GM21723 (cell line): ENCODE measurements at regions not wholly inside any gene's neighbourhood (a gene's known extent, or its start where the extent isn't known, plus 50 kb on each side); places are given as distances from the start of the nearest gene placed in this dataset.

ENCODE experiments used
- ATAC-seq: cut with Tn5 transposase; IDR thresholded peaks from one replicate; pipeline ENCODE4 v1.9.1; 2021; ENCODE audit warnings: mild to moderate bottlenecking, moderate library complexity; ENCODE audit not compliant: unreplicated experiment

DNA sequence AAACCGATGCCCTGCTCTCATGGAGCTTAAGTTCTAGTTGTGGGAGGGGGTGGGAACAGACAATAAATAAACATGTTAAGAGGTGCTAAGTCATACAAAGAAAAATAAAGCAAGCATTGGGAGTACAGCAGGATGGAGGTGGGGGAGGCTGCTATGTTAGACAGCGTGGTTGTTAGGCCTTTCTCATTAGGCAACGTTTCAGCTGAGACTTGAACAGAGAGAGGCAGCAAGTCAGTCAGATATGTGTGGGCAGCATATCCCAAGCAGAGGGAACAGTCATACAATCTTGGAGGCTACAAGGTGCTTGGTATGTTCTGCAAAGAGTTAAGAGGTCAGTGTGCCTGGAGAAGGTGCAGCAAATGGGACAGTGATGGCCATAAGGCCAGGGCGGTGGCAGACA, 97.7 kb upstream of the CCDC196 start:
- ATAC-seq = no peak

- ATAC-seq = no peak
These were observed 96.7 kb upstream of the CCDC196 start for GRCh38 chr14:66389481-66389880.

GRCh38 chr14:66395300-66395699, 90.9 kb upstream of the CCDC196 start:
- peak; percentile 65 for ATAC-seq

DNA sequence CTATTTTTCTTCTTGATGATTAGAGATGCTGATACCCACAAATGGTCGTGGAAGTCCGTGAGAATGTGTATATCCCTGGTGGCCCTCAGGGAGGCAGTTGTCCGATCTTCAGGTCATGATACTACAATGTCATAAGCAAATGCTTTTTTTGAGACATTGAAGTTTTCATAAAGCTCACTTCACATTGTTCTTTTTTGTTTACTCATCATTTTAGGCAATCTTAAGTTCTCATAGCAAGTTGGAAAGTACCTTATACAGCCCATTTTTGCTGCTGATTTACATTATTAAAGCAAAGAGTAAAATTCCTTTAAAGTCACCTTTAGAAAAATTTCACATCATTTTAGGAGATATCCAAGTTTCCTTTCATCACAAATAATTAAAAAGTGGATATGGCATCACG, 90.0 kb upstream of the CCDC196 start:
- ATAC-seq = no peak

GRCh38 chr14:66398437-66398836, 87.7 kb upstream of the CCDC196 start:
- ATAC-seq = no peak

GRCh38 chr14:66401449-66402095, 84.6 kb upstream of the CCDC196 start:
- ATAC-seq = no peak

- peak; percentile 60 for ATAC-seq
These were observed 83.0 kb upstream of the CCDC196 start for GRCh38 chr14:66403183-66403582.

DNA sequence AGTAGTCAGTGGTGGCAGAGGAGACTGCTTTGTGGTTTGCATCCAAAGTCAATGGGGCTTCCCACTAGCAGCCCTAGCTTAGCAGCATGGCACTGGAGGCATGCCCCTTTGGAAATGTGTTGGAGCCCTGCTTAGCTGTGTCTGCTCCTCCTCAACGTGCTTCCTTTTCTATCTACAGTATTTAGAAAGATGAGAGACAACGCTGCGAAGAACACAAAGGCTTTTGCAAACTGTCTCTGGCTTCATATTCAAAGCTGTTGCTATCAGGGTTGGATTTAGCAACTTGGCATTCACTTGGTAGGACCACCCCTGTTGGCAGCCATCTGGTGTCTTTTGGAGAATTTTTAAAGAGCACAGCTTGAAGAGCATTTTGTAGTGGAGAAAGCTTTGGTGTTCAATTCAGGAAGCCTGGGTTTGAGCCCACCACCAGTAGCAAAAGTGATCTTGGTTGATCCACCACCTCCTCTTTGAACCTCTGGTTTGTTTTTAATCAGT, 82.1 kb upstream of the CCDC196 start:
- no peak for ATAC-seq

GRCh38 chr14:66405158-66405557, 81.0 kb upstream of the CCDC196 start:
- ATAC-seq = no peak

DNA sequence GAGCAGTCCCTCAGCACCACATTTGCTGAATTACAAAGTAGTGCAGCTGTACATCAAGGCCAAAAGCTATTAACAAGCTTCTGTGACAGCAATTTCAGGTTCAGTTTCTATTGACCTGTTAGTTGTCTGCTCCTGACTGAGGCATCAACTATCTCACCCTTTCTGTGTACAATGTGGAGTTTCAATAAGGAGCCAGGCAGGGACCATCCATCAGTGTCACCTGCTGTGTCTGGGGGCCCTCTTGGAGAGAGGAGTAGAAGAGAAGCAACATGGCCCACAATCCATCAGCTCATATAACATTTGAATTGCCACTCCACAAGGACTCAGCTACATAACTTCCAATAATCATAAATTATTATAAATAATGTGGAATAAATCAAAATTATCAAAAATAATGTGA, 72.3 kb upstream of the CCDC196 start:
- no peak for ATAC-seq

GRCh38 chr14:66414511-66414910, 71.7 kb upstream of the CCDC196 start:
- ATAC-seq = no peak

DNA sequence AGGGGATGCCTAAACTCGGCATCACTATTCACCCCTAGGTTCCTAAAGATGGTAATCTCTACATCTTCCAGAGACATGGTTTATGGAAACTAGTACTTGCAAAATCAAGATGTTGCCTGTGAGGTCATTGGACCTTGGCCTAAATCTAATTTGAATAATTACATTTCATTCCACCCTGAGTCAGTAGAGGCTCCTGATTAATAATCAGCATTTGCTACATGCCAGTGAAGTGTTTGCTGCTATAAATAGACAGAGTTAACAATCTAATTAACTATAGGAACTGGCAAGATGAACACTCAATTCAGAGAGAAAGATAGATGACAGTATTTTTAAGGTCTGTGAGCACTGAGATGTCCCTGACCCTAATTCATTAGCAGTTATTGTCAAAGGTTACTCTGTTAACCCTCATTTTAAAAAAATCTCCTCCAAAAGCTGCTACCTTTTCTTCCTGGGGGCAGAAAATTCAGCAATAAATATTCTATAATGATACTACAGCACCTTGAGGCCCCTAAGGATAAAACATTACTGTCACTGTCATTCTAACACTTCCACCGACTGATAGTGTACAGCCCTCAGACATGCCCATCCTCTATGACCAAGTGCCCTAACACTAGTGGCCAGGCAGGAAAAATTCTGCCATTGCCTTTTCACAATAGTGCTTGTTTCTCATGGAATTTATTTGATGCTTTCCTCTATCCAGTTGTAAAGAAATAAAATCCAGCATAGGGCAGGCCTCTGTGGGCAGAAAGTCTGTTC, 65.7 kb upstream of the CCDC196 start:
- ATAC-seq = no peak

DNA sequence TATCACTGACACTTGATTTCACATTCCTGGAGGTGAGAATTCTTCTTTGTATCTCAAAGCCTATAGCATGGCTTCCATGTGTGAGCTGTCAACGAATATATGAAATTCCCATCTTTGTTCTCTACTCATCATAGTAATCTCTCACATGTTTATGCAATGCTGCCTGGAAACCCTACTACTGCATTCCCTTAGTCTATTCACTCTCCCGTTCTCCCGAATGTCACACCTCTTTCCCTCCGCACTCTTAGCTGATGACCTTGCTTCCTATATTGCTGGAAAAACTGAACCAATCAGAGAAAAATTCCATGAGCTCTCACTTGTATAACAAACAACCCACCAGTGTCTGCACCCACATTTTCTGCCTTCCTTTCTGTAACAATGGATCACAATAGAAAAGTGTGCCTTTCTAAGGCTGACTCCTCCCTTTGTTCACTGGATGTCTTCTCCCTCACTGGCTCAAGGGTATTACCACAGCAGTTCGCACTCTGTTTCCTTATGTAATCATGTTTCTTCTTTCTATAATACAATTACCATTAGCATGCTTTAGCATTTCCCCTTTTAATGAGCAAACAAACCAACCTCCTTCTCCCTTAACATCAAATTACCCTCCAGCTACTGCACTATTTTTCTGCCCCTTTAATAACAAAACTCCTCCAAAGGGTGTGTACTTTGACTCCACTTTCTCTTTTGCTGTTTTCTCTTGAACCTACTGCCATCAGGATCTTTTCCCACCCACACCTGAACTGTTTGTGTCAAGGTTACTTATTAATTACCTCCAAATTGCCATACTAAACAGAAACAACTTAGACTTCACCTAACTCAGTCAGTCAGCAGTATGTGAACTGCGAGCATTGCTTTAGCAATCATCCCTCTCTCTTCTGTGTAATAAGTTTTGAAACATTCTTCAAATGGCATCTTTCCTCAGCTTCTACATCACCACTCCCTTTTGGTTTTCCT, 63.9 kb upstream of the CCDC196 start:
- no peak for ATAC-seq

DNA sequence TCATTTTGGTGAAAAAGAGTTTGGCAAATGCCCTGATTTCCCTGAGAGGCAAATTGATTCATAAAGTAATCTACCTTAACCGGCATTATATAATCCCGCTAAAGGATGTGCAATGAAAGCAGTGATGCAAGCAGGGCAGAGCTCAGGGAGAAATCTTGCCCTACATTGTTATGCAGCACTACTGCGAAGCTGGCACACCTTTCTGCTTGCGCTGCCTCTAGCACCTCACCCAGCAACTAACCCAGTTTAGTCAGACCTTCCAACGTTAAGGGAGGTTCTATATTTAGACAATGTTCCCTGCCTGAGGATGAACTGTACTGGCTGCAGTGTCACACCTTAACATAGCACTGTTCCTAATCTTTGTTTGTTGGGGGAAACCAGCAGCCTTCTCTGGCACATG, 60.8 kb upstream of the CCDC196 start:
- no peak for ATAC-seq

DNA sequence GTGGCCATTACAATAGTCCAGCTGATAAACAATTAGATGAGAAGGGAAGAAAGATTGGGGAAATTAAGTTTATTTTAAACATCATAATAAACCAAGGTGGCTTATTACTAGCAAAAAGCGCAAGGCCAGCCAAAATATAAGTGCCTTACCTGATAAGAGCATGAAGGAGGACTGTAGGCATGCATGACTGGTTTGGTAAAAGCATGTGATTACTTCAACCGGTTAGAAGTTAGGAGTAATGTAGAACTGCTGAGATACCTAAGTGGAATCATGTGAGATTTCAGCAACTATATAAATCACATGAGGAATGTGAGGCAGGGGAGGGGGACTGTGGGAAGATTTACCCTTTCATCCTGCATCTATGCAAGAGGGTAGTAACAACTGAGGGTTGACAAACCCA, 59.7 kb upstream of the CCDC196 start:
- ATAC-seq = no peak

DNA sequence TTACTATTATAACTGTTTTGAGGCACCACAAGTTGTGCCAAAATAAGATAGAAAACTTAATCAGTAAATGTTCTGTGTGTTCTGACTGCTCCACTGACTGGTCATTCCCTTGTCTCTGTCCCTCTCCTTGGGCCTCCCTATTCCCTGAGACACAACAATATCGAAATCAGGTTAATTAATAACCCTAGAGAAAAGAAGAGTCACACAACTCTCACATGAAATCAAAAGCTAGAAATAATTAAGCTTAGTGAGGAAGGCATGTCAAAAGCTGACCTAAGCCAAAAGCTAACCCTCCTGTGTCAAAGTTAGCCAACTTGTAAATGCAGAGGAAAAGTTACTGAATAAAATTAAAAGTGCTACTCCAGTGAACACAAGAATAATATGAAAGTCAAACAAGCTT, 53.8 kb upstream of the CCDC196 start:
- ATAC-seq = no peak

DNA sequence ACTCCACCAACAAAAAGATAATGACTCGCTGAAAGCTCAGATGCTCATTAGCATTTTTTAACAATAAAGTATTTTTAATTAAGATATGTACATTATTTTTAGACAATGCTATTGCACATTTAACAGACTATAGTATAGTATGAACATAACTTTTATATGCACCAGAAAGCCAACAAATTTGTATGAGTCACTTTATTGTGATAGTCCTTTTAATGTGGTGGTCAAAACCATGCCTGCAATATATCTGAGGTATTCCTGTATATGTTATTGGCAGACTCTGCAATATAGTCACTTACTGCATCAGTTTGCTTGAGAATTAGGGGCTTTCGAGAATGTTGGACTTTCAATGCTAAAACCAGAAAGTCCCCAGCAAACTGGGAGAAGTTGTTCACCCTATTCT, 51.7 kb upstream of the CCDC196 start:
- ATAC-seq = no peak

DNA sequence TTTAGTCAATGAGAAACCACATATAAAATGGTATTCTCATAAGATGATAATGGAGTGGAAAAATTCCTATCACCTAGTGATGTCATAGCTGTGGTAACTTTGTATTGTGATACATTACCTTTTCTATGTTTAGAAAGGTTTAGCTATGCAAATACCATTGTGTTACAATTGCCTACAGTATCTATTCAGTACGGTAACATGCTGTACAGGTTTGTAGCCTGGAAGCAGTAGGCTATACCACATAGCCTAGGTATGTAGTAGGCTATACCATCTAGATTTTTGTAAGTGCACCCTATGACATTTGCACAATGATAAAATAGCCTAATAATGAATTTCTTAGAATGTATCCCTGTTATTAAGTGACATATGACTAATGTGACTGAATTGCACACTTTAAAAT, 50.5 kb upstream of the CCDC196 start:
- no peak for ATAC-seq
